Body of pancreas (tissue), 4 donors: ENCODE measurements at regions not wholly inside any gene's neighbourhood (a gene's known extent, or its start where the extent isn't known, plus 50 kb on each side); places are given as distances from the start of the nearest gene placed in this dataset.

ENCODE experiments used
- POLR2A ChIP-seq, 3 donors: fragments of 450-650 bp; IDR thresholded peaks; one replicate each; pipeline ENCODE4 v1.6.1; 2016; ENCODE audit warnings: antibody characterized with exemption in 3 of 3, mild to moderate bottlenecking in 2 of 3
- TF ChIP-seq, protein P1 (sequence below), 7 experiments: fragments of 450-650 bp in 4 of 7; fragments of 200-600 bp in 3 of 7; sonication (generic) in 3 of 7; IDR thresholded peaks; one replicate each; pipeline ENCODE4 v1.5.1; 2016 to 2019; ENCODE audit warnings: antibody characterized with exemption in 7 of 7

- TF ChIP-seq, protein P1, sequence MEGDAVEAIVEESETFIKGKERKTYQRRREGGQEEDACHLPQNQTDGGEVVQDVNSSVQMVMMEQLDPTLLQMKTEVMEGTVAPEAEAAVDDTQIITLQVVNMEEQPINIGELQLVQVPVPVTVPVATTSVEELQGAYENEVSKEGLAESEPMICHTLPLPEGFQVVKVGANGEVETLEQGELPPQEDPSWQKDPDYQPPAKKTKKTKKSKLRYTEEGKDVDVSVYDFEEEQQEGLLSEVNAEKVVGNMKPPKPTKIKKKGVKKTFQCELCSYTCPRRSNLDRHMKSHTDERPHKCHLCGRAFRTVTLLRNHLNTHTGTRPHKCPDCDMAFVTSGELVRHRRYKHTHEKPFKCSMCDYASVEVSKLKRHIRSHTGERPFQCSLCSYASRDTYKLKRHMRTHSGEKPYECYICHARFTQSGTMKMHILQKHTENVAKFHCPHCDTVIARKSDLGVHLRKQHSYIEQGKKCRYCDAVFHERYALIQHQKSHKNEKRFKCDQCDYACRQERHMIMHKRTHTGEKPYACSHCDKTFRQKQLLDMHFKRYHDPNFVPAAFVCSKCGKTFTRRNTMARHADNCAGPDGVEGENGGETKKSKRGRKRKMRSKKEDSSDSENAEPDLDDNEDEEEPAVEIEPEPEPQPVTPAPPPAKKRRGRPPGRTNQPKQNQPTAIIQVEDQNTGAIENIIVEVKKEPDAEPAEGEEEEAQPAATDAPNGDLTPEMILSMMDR (IDR thresholded peaks at IDR 0.05): no peak
- no peak for TF ChIP-seq POLR2A (IDR thresholded peaks at IDR 0.05)
These were observed 57.7 kb upstream of the RASD2 start for GRCh38 chr22:35482974-35483373.
